Right lobe of liver (tissue), 6 donors: ENCODE measurements at regions not wholly inside any gene's neighbourhood (a gene's known extent, or its start where the extent isn't known, plus 50 kb on each side); places are given as distances from the start of the nearest gene placed in this dataset.
A peak's percentile ranks its signal among the peaks of the same experiment; 100 is the strongest.

Source experiments
- ATAC-seq, 4 donors: fragments of 200-7000 bp; cut with Tn5 transposase; one replicate each; pipeline ENCODE4 v1.9.1; 2020; ENCODE audit warnings: mild to moderate bottlenecking in 4 of 4, moderate library complexity in 4 of 4
- DNase-seq, 3 donors: peaks; one replicate each; pipeline ENCODE4 v3.0.0-alpha.2; 2020
- H3K27ac ChIP-seq, 3 donors: fragments of 200-600 bp; one replicate each; pipeline ENCODE4 v1.8.0; 2022
- H3K27me3 ChIP-seq, 2 donors: fragments of 200-600 bp; one replicate each; pipeline ENCODE4 v1.8.0; 2022
- H3K36me3 ChIP-seq, 4 donors: fragments of 200-600 bp; sonication (generic) in 1 of 4; one replicate each; pipeline versions ENCODE4 v1.5.1 to v1.8.0; 2017 to 2022; ENCODE audit warnings: control low read depth in 1 of 4
- H3K4me1 ChIP-seq, 4 donors: fragments of 200-600 bp; sonication (generic) in 1 of 4; one replicate each; pipeline versions ENCODE4 v1.5.1 to v1.8.0; 2017 to 2022; ENCODE audit warnings: control low read depth in 1 of 4
- H3K4me3 ChIP-seq, 3 donors: fragments of 200-600 bp; one replicate each; pipeline ENCODE4 v1.8.0; 2022
- H3K9me3 ChIP-seq, 4 donors: fragments of 200-600 bp; sonication (generic) in 1 of 4; one replicate each; pipeline versions ENCODE4 v1.5.1 to v1.8.0; 2017 to 2022; ENCODE audit warnings: control low read depth in 1 of 4
- CTCF ChIP-seq, 4 donors: fragments of 200-600 bp in 3 of 4; fragments of 450-650 bp in 1 of 4; IDR thresholded peaks; one replicate each; pipeline versions ENCODE4 v1.5.1 to v1.8.0; 2016 to 2022; ENCODE audit warnings: antibody characterized with exemption in 4 of 4, mild to moderate bottlenecking in 2 of 4
- POLR2A ChIP-seq: fragments of 450-650 bp; IDR thresholded peaks from one replicate; pipeline ENCODE4 v1.6.1; 2017; ENCODE audit warnings: antibody characterized with exemption, mild to moderate bottlenecking
- WGBS: methylation state at CpG from one replicate; pipeline ENCODE4 v1.1.6; 2018; ENCODE audit warnings: low coverage, low lambda C conversion rate; ENCODE audit not compliant: insufficient coverage; ENCODE audit errors: missing lambda C conversion rate; 5-methylcytosine and 5-hydroxymethylcytosine counted together
- intact Hi-C, 2 donors: fragments of 100-400 bp; cut with DNase I; formaldehyde crosslinking; loops; one replicate each; pipeline versions ENCODE4 v1.11.2 to v1.14.1; 2022
- donor health status: DM: no; HTN: yes; CAD: no.
- donor health status: DM: no; HTN: no; CAD: no.
- donor health status: DM: no; HTN: no; CAD: no.
- donor health status: DM: no; HTN: yes; CAD: no.
- donor health status: DM: no; HTN: yes; CAD: no.

GRCh38 chr6:87822011-87822410, 120.0 kb upstream of the AKIRIN2 start:
- H3K4me1 ChIP-seq, result peaks cover 0 to 19% (median 4%) of the 10 kb centered on the region in 4 donors
- H3K36me3 ChIP-seq, result no peaks in the 10 kb centered on the region
- no peaks in the 10 kb centered on the region for H3K9me3 ChIP-seq
- no peak overlapping the region for H3K27ac ChIP-seq
- no peaks in the 10 kb centered on the region for H3K27me3 ChIP-seq
- no peak overlapping the region for H3K4me3 ChIP-seq
- no peak for DNase-seq
- no peak for TF ChIP-seq POLR2A
- TF ChIP-seq CTCF (IDR thresholded peaks at IDR 0.05), result no peak
- ATAC-seq, result peak; percentile 19 to 63 (median 58)
- intact Hi-C loops, result no loop called here

GRCh38 chr6:87820343-87820984, 118.4 kb upstream of the AKIRIN2 start:
- WGBS, result 48% methylated on average over 7 of the region's 7 CpGs
- no peak for TF ChIP-seq POLR2A
- TF ChIP-seq CTCF (IDR thresholded peaks at IDR 0.05), result no peak
- Histone ChIP-seq H3K36me3 (no peaks in the 10 kb centered on the region), H3K4me3 (no peak overlapping the region), H3K27ac (peak overlapping the region; percentile 8 to 53 (median 50)), H3K27me3 (no peaks in the 10 kb centered on the region), H3K4me1 (peaks cover 0 to 19% (median 4%) of the 10 kb centered on the region in 4 donors), H3K9me3 (no peaks in the 10 kb centered on the region)
- ATAC-seq (peak; percentile 89 to 91 (median 90)), DNase-seq (peak in 1 of 3 donors; percentile 54)
- intact Hi-C loops, result no loop called here

DNA sequence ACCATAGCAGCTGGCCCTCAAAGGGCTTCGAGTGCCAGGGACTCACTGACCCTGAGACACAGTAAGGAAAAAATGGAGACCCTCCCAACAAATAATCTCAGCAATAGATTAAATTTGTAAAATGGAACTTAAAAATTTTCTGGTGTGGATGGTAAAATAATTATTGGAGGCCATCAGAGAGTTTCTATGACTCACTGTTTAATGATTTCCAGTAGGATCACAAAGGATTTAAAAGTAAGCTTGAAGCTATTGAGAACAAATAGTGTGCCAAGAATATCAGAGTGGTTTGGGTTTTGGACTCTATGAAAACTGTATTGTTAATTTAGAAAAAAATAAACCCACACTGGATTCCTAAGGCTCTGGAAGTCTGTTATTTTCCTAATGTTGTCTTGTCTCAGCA, 115.2 kb upstream of the AKIRIN2 start:
- H3K36me3 ChIP-seq, result no peaks in the 10 kb centered on the region
- no peak overlapping the region for H3K27ac ChIP-seq
- DNase-seq (no peak), ATAC-seq (no peak)
- H3K9me3 ChIP-seq, result no peaks in the 10 kb centered on the region
- H3K4me1 ChIP-seq, result peaks cover 0 to 19% (median 4%) of the 10 kb centered on the region in 4 donors
- no peaks in the 10 kb centered on the region for H3K27me3 ChIP-seq
- intact Hi-C loops, result no loop called here
- 70% methylated on average over 1 of the region's 1 CpG for WGBS
- no peak overlapping the region for H3K4me3 ChIP-seq
- no peak for TF ChIP-seq CTCF (IDR thresholded peaks at IDR 0.05)

DNA sequence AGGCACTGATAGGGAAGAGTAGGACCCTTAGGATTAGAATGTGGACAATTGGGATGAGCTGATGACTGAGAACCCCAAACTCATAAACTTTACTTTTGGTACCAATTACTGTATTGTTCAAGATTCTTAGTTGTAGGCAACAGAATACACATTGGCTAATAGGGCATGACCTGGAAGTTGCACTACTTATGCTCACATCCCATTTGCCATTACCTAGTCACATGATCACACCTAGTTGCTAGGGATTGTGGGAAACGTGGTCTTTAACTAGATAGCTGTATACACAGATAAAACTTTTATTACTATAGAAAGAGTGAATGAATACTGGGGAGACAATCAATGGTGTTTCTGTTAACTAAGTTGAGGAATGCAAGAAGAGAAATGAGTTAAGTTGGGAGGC, 113.4 kb upstream of the AKIRIN2 start:
- Histone ChIP-seq H3K27me3 (no peaks in the 10 kb centered on the region), H3K4me1 (peaks cover 0 to 7% (median 0%) of the 10 kb centered on the region in 4 donors), H3K4me3 (no peak overlapping the region), H3K9me3 (no peaks in the 10 kb centered on the region), H3K27ac (no peak overlapping the region), H3K36me3 (no peaks in the 10 kb centered on the region)
- 100% methylated on average over 1 of the region's 1 CpG for WGBS
- TF ChIP-seq POLR2A (no peak), CTCF (IDR thresholded peaks at IDR 0.05) (no peak)
- intact Hi-C loops, result no loop called here
- DNase-seq (no peak), ATAC-seq (no peak)
